SJSA1 (cell line): ENCODE measurements at regions not wholly inside any gene's neighbourhood (a gene's known extent, or its start where the extent isn't known, plus 50 kb on each side); places are given as distances from the start of the nearest gene placed in this dataset.

Source experiments
- DNase-seq, 2 experiments: peaks; one replicate each; pipeline ENCODE4 v3.0.0-alpha.2; 2015 to 2020; ENCODE audit warnings: low spot score in 2 of 2, low read depth in 1 of 2
- H3K27ac ChIP-seq: fragments of 250-450 bp; sonication (Bioruptor Pico); 2 replicates; pipeline ENCODE4 v1.5.1; 2020; ENCODE audit warnings: mild to moderate bottlenecking, moderate library complexity
- H3K27me3 ChIP-seq: fragments of 250-450 bp; sonication (Bioruptor Pico); replicated peaks from 2 replicates; pipeline ENCODE4 v1.5.1; 2020; ENCODE audit warnings: mild to moderate bottlenecking, moderate library complexity
- H3K36me3 ChIP-seq: fragments of 250-450 bp; sonication (Bioruptor Pico); 2 replicates; pipeline ENCODE4 v1.5.1; 2020; ENCODE audit warnings: mild to moderate bottlenecking
- H3K4me1 ChIP-seq: fragments of 250-450 bp; sonication (Bioruptor Pico); replicated peaks from 2 replicates; pipeline ENCODE4 v1.6.1; 2021; ENCODE audit warnings: mild to moderate bottlenecking
- H3K4me3 ChIP-seq: fragments of 250-450 bp; sonication (Bioruptor Pico); 2 replicates; pipeline ENCODE4 v1.5.1; 2020; ENCODE audit warnings: mild to moderate bottlenecking
- H3K9me3 ChIP-seq: fragments of 250-450 bp; sonication (Bioruptor Pico); replicated peaks from 2 replicates; pipeline ENCODE4 v1.5.1; 2020; ENCODE audit warnings: mild to moderate bottlenecking

GRCh38 chr5:173774271-173774761, 113.8 kb upstream of the CPEB4 start:
- no peak for DNase-seq

GRCh38 chr5:173775261-173776197, 112.6 kb upstream of the CPEB4 start:
- H3K9me3 ChIP-seq: no peaks in the 10 kb centered on the region
- peaks cover 5% of the 10 kb centered on the region for H3K4me1 ChIP-seq
- DNase-seq: no peak
- H3K27ac ChIP-seq: no peak overlapping the region
- H3K36me3 ChIP-seq: no peaks in the 10 kb centered on the region
- H3K4me3 ChIP-seq: no peak overlapping the region
- no peaks in the 10 kb centered on the region for H3K27me3 ChIP-seq

More at GRCh38 chr5:173774271-173774761, 113.8 kb upstream of the CPEB4 start:
- H3K4me3 ChIP-seq: no peak overlapping the region
- no peaks in the 10 kb centered on the region for H3K27me3 ChIP-seq
- no peaks in the 10 kb centered on the region for H3K36me3 ChIP-seq
- H3K27ac ChIP-seq: no peak overlapping the region
- H3K4me1 ChIP-seq: no peaks in the 10 kb centered on the region
- 0 out of 2 replicates have a peak, but pooled peaks cover 4% of the 10 kb centered on the region for H3K9me3 ChIP-seq

GRCh38 chr5:173777149-173777548, 111.0 kb upstream of the CPEB4 start:
- no peak for DNase-seq
- H3K4me1 ChIP-seq: peaks cover 22% of the 10 kb centered on the region
- no peak overlapping the region for H3K27ac ChIP-seq
- H3K4me3 ChIP-seq: no peak overlapping the region
- no peaks in the 10 kb centered on the region for H3K9me3 ChIP-seq
- no peaks in the 10 kb centered on the region for H3K27me3 ChIP-seq
- no peaks in the 10 kb centered on the region for H3K36me3 ChIP-seq

- peaks cover 27% of the 10 kb centered on the region for H3K4me1 ChIP-seq
- H3K4me3 ChIP-seq: no peak overlapping the region
- H3K9me3 ChIP-seq: no peaks in the 10 kb centered on the region
- no peak for DNase-seq
- no peaks in the 10 kb centered on the region for H3K36me3 ChIP-seq
- no peaks in the 10 kb centered on the region for H3K27me3 ChIP-seq
- no peak overlapping the region for H3K27ac ChIP-seq
Observed at GRCh38 chr5:173777674-173778073, 110.5 kb upstream of the CPEB4 start.

- Histone ChIP-seq H3K4me1 (peaks cover 33% of the 10 kb centered on the region), H3K36me3 (no peaks in the 10 kb centered on the region), H3K27me3 (no peaks in the 10 kb centered on the region), H3K27ac (no peak overlapping the region), H3K4me3 (no peak overlapping the region), H3K9me3 (no peaks in the 10 kb centered on the region)
- DNase-seq: no peak
Observed at GRCh38 chr5:173778152-173778782, 109.9 kb upstream of the CPEB4 start.

GRCh38 chr5:173778784-173779304, 109.3 kb upstream of the CPEB4 start:
- Histone ChIP-seq H3K9me3 (no peaks in the 10 kb centered on the region), H3K4me3 (no peak overlapping the region), H3K27ac (no peak overlapping the region), H3K27me3 (no peaks in the 10 kb centered on the region), H3K4me1 (peaks cover 35% of the 10 kb centered on the region), H3K36me3 (no peaks in the 10 kb centered on the region)
- no peak for DNase-seq

- Histone ChIP-seq H3K36me3 (no peaks in the 10 kb centered on the region), H3K27me3 (no peaks in the 10 kb centered on the region), H3K27ac (peak overlapping the region; percentile 95), H3K9me3 (no peaks in the 10 kb centered on the region), H3K4me3 (no peak overlapping the region), H3K4me1 (peaks cover 35% of the 10 kb centered on the region)
- peak in 1 of 2 experiments; percentile 67 for DNase-seq
Observed at GRCh38 chr5:173780235-173781234, 107.6 kb upstream of the CPEB4 start.

- peak overlapping the region; percentile 95 for H3K27ac ChIP-seq
- no peaks in the 10 kb centered on the region for H3K36me3 ChIP-seq
- 0 out of 2 replicates have a peak overlapping the region, but pooled peaks have one; percentile 0 for H3K4me3 ChIP-seq
- H3K9me3 ChIP-seq: no peaks in the 10 kb centered on the region
- H3K4me1 ChIP-seq: peaks cover 35% of the 10 kb centered on the region
- peak in 1 of 2 experiments; percentile 91 for DNase-seq
- H3K27me3 ChIP-seq: no peaks in the 10 kb centered on the region
Observed at GRCh38 chr5:173781432-173781815, 106.7 kb upstream of the CPEB4 start.

- DNase-seq: peak; percentile 96 to 99
- Histone ChIP-seq H3K27me3 (no peaks in the 10 kb centered on the region), H3K27ac (peak overlapping the region; percentile 95), H3K9me3 (no peaks in the 10 kb centered on the region), H3K4me3 (0 out of 2 replicates have a peak overlapping the region, but pooled peaks have one; percentile 0), H3K36me3 (no peaks in the 10 kb centered on the region), H3K4me1 (peaks cover 35% of the 10 kb centered on the region)
Observed at GRCh38 chr5:173781816-173782670, 106.1 kb upstream of the CPEB4 start.

GRCh38 chr5:173782671-173783101, 105.5 kb upstream of the CPEB4 start:
- no peak for DNase-seq

GRCh38 chr5:173783371-173783770, 104.8 kb upstream of the CPEB4 start:
- no peaks in the 10 kb centered on the region for H3K27me3 ChIP-seq
- no peaks in the 10 kb centered on the region for H3K9me3 ChIP-seq
- H3K4me3 ChIP-seq: no peak overlapping the region
- no peaks in the 10 kb centered on the region for H3K36me3 ChIP-seq
- H3K4me1 ChIP-seq: peaks cover 36% of the 10 kb centered on the region
- DNase-seq: peak in 1 of 2 experiments; percentile 13
- peak overlapping the region; percentile 95; the same call in 1 of the 2 replicates for H3K27ac ChIP-seq

More at GRCh38 chr5:173782671-173783101, 105.5 kb upstream of the CPEB4 start:
- no peaks in the 10 kb centered on the region for H3K27me3 ChIP-seq
- H3K36me3 ChIP-seq: no peaks in the 10 kb centered on the region
- no peak overlapping the region for H3K4me3 ChIP-seq
- H3K9me3 ChIP-seq: no peaks in the 10 kb centered on the region
- peak overlapping the region; percentile 95 for H3K27ac ChIP-seq
- H3K4me1 ChIP-seq: peaks cover 35% of the 10 kb centered on the region

GRCh38 chr5:173785400-173785799, 102.7 kb upstream of the CPEB4 start:
- Histone ChIP-seq H3K27me3 (no peaks in the 10 kb centered on the region), H3K4me3 (no peak overlapping the region), H3K4me1 (peaks cover 45% of the 10 kb centered on the region), H3K27ac (no peak overlapping the region), H3K9me3 (no peaks in the 10 kb centered on the region), H3K36me3 (no peaks in the 10 kb centered on the region)
- DNase-seq: no peak
